SHP77 treated with DMSO at 0.1 percent for 48 hours (cell line): ENCODE measurements at regions not wholly inside any gene's neighbourhood (a gene's known extent, or its start where the extent isn't known, plus 50 kb on each side); places are given as distances from the start of the nearest gene placed in this dataset.

Experiments used
- DNase-seq: peaks from one replicate; lab custom pipeline; 2025; lab: John Stamatoyannopoulos, UW

DNA sequence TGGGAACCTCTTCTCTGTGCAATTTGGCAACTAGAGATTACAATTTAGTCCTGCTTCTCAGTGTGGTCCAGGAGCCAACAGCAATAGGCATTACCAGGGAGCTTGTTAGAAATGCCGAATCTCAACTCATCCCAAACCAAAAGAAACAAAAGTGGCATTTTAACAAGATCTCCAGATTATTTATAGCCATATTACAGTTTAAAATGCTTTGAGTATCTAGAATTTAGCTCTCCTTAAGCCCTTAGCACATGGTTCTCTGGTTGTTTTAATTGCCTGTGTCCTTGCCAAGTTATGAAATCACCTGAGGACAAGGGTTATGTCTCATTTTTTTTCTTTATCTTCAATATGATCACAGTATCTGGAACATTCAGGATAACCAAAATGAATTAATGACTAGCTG is 51.6 kb upstream of the TAS2R1 start:
- no peak for DNase-seq
